HG02943 (cell line): ENCODE measurements at regions not wholly inside any gene's neighbourhood (a gene's known extent, or its start where the extent isn't known, plus 50 kb on each side); places are given as distances from the start of the nearest gene placed in this dataset.

Source experiments
- ATAC-seq: cut with Tn5 transposase; IDR thresholded peaks from one replicate; pipeline ENCODE4 v1.9.1; 2021; ENCODE audit warnings: mild to moderate bottlenecking, low read depth, moderate library complexity; ENCODE audit not compliant: unreplicated experiment

GRCh38 chr1:208868554-208868953, 624.4 kb upstream of the PLXNA2 start:
- ATAC-seq, result no peak

- no peak for ATAC-seq
These were observed 630.7 kb upstream of the PLXNA2 start for GRCh38 chr1:208874915-208875314.

- no peak for ATAC-seq
These were observed 634.8 kb upstream of the PLXNA2 start for GRCh38 chr1:208879022-208879421.

- ATAC-seq, result no peak
These were observed 636.4 kb upstream of the PLXNA2 start for GRCh38 chr1:208880433-208881100.

- ATAC-seq, result no peak
These were observed 640.9 kb upstream of the PLXNA2 start for GRCh38 chr1:208885060-208885459.

GRCh38 chr1:208885650-208886049, 641.5 kb upstream of the PLXNA2 start:
- no peak for ATAC-seq

GRCh38 chr1:208888376-208888775, 644.2 kb upstream of the PLXNA2 start:
- ATAC-seq, result no peak

GRCh38 chr1:208892147-208892546, 648.0 kb upstream of the PLXNA2 start:
- no peak for ATAC-seq

- ATAC-seq, result no peak
These were observed 649.1 kb upstream of the PLXNA2 start for GRCh38 chr1:208893251-208893650.

- no peak for ATAC-seq
These were observed 651.0 kb upstream of the PLXNA2 start for GRCh38 chr1:208895181-208895580.

GRCh38 chr1:208895820-208896219, 651.6 kb upstream of the PLXNA2 start:
- ATAC-seq, result no peak

GRCh38 chr1:208896768-208897167, 652.6 kb upstream of the PLXNA2 start:
- ATAC-seq, result no peak

- no peak for ATAC-seq
These were observed 655.3 kb upstream of the PLXNA2 start for GRCh38 chr1:208899438-208899837.

GRCh38 chr1:208903251-208903905, 659.2 kb upstream of the PLXNA2 start:
- no peak for ATAC-seq

GRCh38 chr1:208907790-208908189, 663.6 kb upstream of the PLXNA2 start:
- no peak for ATAC-seq

GRCh38 chr1:208909011-208909984, 665.1 kb upstream of the PLXNA2 start:
- ATAC-seq, result no peak

- ATAC-seq, result no peak
These were observed 666.0 kb upstream of the PLXNA2 start for GRCh38 chr1:208910161-208910560.

- ATAC-seq, result no peak
These were observed 666.2 kb upstream of the CAMK1G start for GRCh38 chr1:208917281-208917680.

GRCh38 chr1:208917723-208918122, 665.8 kb upstream of the CAMK1G start:
- no peak for ATAC-seq

- no peak for ATAC-seq
These were observed 665.4 kb upstream of the CAMK1G start for GRCh38 chr1:208918160-208918559.

GRCh38 chr1:208919371-208919770, 664.1 kb upstream of the CAMK1G start:
- no peak for ATAC-seq
